ENCODE measurements at regions not wholly inside any gene's neighbourhood (a gene's known extent, or its start where the extent isn't known, plus 50 kb on each side); places are given as distances from the start of the nearest gene placed in this dataset.
"Not testable (repeated sequence)": the region's sequence is repeated elsewhere in the genome, so short reads cannot be mapped to it uniquely, and the experiment has no call there.

- DNase-seq = no peak
Observed at GRCh38 chr3:6392123-6392522, 468.8 kb upstream of the GRM7 start.

- DNase-seq = no peak
Observed at GRCh38 chr3:6394944-6395343, 466.0 kb upstream of the GRM7 start.

GRCh38 chr3:6396631-6397030, 464.3 kb upstream of the GRM7 start:
- DNase-seq = no peak

GRCh38 chr3:6402666-6403065, 458.2 kb upstream of the GRM7 start:
- not testable (repeated sequence) for DNase-seq

GRCh38 chr3:6406923-6407322, 454.0 kb upstream of the GRM7 start:
- DNase-seq = not testable (repeated sequence)

- DNase-seq = peak; percentile 21
Observed at GRCh38 chr3:6416049-6416661, 444.8 kb upstream of the GRM7 start.

- DNase-seq = no peak
Observed at GRCh38 chr3:6417174-6417573, 443.7 kb upstream of the GRM7 start.

- DNase-seq = no peak
Observed at GRCh38 chr3:6418485-6418884, 442.4 kb upstream of the GRM7 start.

GRCh38 chr3:6421666-6422445, 439.1 kb upstream of the GRM7 start:
- no peak for DNase-seq

- no peak for DNase-seq
Observed at GRCh38 chr3:6425289-6425820, 435.6 kb upstream of the GRM7 start.

- not testable (repeated sequence) for DNase-seq
Observed at GRCh38 chr3:6428276-6428675, 432.6 kb upstream of the GRM7 start.

- DNase-seq = no peak
Observed at GRCh38 chr3:6435951-6436350, 425.0 kb upstream of the GRM7 start.

- DNase-seq = no peak
Observed at GRCh38 chr3:6437631-6438030, 423.3 kb upstream of the GRM7 start.

- no peak for DNase-seq
Observed at GRCh38 chr3:6438031-6438430, 422.9 kb upstream of the GRM7 start.

- no peak for DNase-seq
Observed at GRCh38 chr3:6439226-6439625, 421.7 kb upstream of the GRM7 start.

- no peak for DNase-seq
Observed at GRCh38 chr3:6439824-6440223, 421.1 kb upstream of the GRM7 start.

GRCh38 chr3:6444888-6445658, 415.8 kb upstream of the GRM7 start:
- DNase-seq = no peak

- no peak for DNase-seq
Observed at GRCh38 chr3:6447166-6447801, 413.6 kb upstream of the GRM7 start.

- DNase-seq = no peak
Observed at GRCh38 chr3:6448011-6448410, 412.9 kb upstream of the GRM7 start.

- no peak for DNase-seq
Observed at GRCh38 chr3:6449099-6449498, 411.8 kb upstream of the GRM7 start.

GRCh38 chr3:6452974-6453373, 407.9 kb upstream of the GRM7 start:
- DNase-seq = no peak

- no peak for DNase-seq
Observed at GRCh38 chr3:6455031-6455430, 405.9 kb upstream of the GRM7 start.

- DNase-seq = no peak
Observed at GRCh38 chr3:6467186-6467585, 393.7 kb upstream of the GRM7 start.

Measured in NCI-H510A (cell line).